ENCODE measurements at regions not wholly inside any gene's neighbourhood (a gene's known extent, or its start where the extent isn't known, plus 50 kb on each side); places are given as distances from the start of the nearest gene placed in this dataset.
A peak's percentile ranks its signal among the peaks of the same experiment; 100 is the strongest.

DNA sequence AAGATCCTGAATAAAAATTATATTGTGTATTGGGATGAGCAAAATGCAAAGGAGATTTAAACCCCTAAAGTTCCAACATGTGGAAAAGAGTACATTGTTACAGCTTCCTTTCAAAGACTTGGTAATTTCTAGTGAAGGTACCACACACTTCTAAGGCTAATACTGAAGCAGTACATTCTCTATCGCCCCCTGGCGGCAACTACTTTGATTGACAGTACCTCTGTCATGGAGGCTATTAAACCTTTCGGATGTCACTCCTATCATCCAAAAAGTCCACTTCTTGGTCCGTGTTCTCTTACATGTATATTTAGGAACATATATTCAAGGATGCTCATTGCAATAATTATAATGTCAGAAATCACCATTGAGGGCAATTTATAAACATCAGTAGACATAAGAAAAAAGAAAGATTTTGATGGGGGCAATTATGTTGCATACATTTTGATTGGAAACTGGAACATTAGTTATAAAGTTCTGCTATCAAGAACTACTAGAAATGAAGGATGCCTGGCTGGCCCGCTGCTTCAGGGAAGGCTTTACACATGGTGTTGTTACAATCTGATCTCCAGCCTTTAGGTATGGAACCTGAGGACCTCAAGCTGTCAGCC is 601.6 kb downstream of the CPS1 start:
- ChIA-PET CTCF (interaction anchor here (0.6 to 1.1 kb wide), 11 partner anchors 10 to 1311 kb away, joined by 3 to 7 read pairs (median 3); no protein-coding TSS in a partner anchor), POLR2A (no interaction called here)
- peak; percentile 42 for DNase-seq (ENCODE audit: extremely low spot score)
- no peak for TF ChIP-seq CTBP1 (IDR thresholded peaks at IDR 0.05; ENCODE audit: borderline replicate concordance)
- TF ChIP-seq, protein P1, sequence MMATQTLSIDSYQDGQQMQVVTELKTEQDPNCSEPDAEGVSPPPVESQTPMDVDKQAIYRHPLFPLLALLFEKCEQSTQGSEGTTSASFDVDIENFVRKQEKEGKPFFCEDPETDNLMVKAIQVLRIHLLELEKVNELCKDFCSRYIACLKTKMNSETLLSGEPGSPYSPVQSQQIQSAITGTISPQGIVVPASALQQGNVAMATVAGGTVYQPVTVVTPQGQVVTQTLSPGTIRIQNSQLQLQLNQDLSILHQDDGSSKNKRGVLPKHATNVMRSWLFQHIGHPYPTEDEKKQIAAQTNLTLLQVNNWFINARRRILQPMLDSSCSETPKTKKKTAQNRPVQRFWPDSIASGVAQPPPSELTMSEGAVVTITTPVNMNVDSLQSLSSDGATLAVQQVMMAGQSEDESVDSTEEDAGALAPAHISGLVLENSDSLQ (IDR thresholded peaks at IDR 0.05), result peak; percentile 95

DNA sequence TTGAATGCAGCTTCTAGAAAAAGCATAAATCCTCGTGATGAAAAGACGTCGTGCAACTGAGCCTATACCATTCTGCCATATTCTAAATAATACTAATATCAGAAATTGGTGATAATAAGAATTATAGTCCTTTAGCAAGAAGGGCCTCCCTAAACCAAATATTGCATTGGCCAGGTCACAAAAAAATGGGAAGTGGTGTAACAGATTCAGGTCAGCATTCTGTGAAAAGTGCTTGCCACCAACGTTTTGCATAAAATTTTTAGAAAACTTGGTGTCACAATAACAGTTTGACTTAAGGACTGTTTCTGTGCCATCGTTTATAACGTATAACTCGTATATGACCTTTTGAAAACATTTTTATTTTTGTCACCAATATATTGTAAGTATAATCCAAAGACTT is 603.6 kb downstream of the CPS1 start:
- TF ChIP-seq SUZ12 (IDR thresholded peaks at IDR 0.05), result no peak
- TF ChIP-seq SP1 (IDR thresholded peaks at IDR 0.05), result no peak
- TF ChIP-seq FOXK2 (IDR thresholded peaks at IDR 0.05), result no peak
- TF ChIP-seq L3MBTL2 (conservative IDR thresholded peaks at IDR 0.05), result no peak
- TF ChIP-seq ARNT (IDR thresholded peaks at IDR 0.05), result no peak
- TF ChIP-seq NFRKB (IDR thresholded peaks at IDR 0.05), result no peak
- no peak for TF ChIP-seq BHLHE40 (IDR thresholded peaks at IDR 0.05; ENCODE audit: borderline replicate concordance)
- TF ChIP-seq ZNF384 (IDR thresholded peaks at IDR 0.05), result no peak
- no peak for TF ChIP-seq LEF1 (IDR thresholded peaks at IDR 0.05; ENCODE audit: borderline replicate concordance)
- no peak for TF ChIP-seq FOXA1 (IDR thresholded peaks at IDR 0.05)
- TF ChIP-seq TARDBP (IDR thresholded peaks at IDR 0.05), result no peak
- TF ChIP-seq HDGF (IDR thresholded peaks at IDR 0.05; ENCODE audit: borderline replicate concordance), result no peak
- no peak for TF ChIP-seq FOXM1 (IDR thresholded peaks at IDR 0.05; ENCODE audit: borderline replicate concordance)
- DNase-seq (ENCODE audit: extremely low spot score), result no peak
- ChIA-PET CTCF (no interaction called here), POLR2A (no interaction called here)

DNA sequence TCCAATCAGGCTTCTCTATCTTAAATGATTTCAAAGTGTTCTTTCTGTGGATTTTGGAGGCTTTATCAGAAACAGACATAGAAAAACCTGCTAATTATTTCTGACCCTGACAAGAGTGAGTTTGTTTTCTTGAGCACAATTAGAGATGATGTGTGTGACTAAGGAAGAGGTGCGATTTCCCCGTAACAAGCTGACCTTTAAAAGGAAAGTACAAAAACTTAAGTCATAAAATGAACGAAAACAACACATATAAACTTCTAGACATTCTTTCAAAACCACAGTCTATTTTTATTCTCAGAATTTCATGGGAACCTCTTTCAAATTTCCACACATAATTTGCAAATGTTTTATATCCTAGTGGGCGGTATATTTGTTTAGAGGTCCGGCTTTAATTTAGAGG is 604.8 kb downstream of the CPS1 start:
- CTCF ChIA-PET, result no interaction called here
- no peak for DNase-seq (ENCODE audit: extremely low spot score)
- POLR2A ChIA-PET, result no interaction called here
- TF ChIP-seq ZNF384 (IDR thresholded peaks at IDR 0.05) (no peak), FOXM1 (IDR thresholded peaks at IDR 0.05; ENCODE audit: borderline replicate concordance) (no peak), SP1 (IDR thresholded peaks at IDR 0.05) (no peak), SUZ12 (IDR thresholded peaks at IDR 0.05) (no peak), FOXK2 (IDR thresholded peaks at IDR 0.05) (no peak), CTBP1 (IDR thresholded peaks at IDR 0.05; ENCODE audit: borderline replicate concordance) (no peak), FOXA1 (IDR thresholded peaks at IDR 0.05) (no peak), ARNT (IDR thresholded peaks at IDR 0.05) (no peak), LEF1 (IDR thresholded peaks at IDR 0.05; ENCODE audit: borderline replicate concordance) (no peak), TARDBP (IDR thresholded peaks at IDR 0.05) (no peak), L3MBTL2 (conservative IDR thresholded peaks at IDR 0.05) (no peak), NFRKB (IDR thresholded peaks at IDR 0.05) (no peak), BHLHE40 (IDR thresholded peaks at IDR 0.05; ENCODE audit: borderline replicate concordance) (no peak), ELF4 (IDR thresholded peaks at IDR 0.05) (no peak)
- TF ChIP-seq, protein P1 (IDR thresholded peaks at IDR 0.05), result no peak

DNA sequence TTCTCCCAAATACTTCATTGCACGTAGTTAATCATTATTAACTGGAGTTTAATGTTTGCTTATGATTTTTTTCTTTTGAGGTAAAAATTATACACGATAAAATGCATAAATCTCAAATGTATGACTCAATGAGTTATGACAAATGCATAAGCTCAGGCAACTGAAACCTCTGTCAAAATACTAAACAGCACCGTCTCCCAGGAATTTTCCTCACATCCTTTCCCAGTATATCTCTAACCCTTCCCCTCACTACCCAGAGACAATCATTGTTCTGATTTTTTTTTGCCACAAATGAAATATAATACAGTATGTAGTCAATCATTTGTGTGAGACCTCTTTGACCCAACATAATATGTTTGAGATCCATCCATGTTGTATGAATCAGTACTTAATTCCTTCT is 606.5 kb downstream of the CPS1 start:
- ChIA-PET POLR2A (no interaction called here), CTCF (no interaction called here)
- no peak for DNase-seq (ENCODE audit: extremely low spot score)
- no peak for TF ChIP-seq ZNF384 (IDR thresholded peaks at IDR 0.05)
- no peak for TF ChIP-seq SP1 (IDR thresholded peaks at IDR 0.05)
- TF ChIP-seq TARDBP (IDR thresholded peaks at IDR 0.05), result no peak
- TF ChIP-seq BHLHE40 (IDR thresholded peaks at IDR 0.05; ENCODE audit: borderline replicate concordance), result no peak

DNA sequence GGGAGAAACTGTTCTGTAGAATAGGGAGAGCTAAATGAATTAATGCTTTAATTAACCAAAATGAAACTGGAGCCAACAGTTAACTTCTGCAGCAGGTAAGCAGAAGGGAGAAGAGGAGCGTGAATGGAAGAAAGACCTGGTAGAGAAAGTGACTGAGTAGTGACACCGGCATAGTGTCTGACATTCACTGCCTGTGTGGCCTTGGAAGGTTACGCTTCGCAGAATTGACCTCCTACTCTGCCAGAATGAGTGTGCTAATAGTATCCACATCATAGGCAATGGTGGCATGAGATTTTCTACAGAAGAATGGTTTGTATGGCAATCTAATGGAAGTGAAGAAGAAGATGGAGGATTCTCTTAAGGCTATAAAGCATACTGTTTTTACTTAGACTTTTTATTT is 614.4 kb downstream of the CPS1 start:
- TF ChIP-seq SUZ12 (IDR thresholded peaks at IDR 0.05), result no peak
- no peak for TF ChIP-seq CTBP1 (IDR thresholded peaks at IDR 0.05; ENCODE audit: borderline replicate concordance)
- no peak for TF ChIP-seq LEF1 (IDR thresholded peaks at IDR 0.05; ENCODE audit: borderline replicate concordance)
- TF ChIP-seq HDGF (IDR thresholded peaks at IDR 0.05; ENCODE audit: borderline replicate concordance), result no peak
- no peak for TF ChIP-seq L3MBTL2 (conservative IDR thresholded peaks at IDR 0.05)
- TF ChIP-seq FOXM1 (IDR thresholded peaks at IDR 0.05; ENCODE audit: borderline replicate concordance), result no peak
- TF ChIP-seq, protein P1 (IDR thresholded peaks at IDR 0.05), result no peak
- no peak for TF ChIP-seq ARNT (IDR thresholded peaks at IDR 0.05)
- POLR2A ChIA-PET, result no interaction called here
- CTCF ChIA-PET, result no interaction called here
- DNase-seq (ENCODE audit: extremely low spot score), result no peak

DNA sequence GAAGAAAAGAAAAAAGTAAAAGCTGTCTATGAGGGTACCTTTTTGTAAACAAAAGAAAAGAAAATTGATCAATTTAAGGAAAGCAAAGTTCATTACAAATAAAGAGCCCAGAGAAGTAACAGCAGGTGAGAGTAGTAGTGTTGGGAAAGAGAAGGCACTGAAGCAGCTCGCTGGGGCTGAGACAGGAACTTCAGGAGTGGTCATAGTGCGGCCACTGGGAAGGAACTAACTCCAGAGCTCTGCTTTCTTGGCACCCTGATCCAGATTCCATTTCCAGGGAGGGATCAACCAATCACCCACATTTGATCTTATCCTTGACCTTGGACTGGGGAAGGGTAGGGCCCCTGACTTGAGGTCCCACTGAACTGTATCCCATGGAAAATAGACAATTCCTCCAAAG is 617.6 kb downstream of the CPS1 start:
- ChIA-PET POLR2A (no interaction called here), CTCF (no interaction called here)
- DNase-seq (ENCODE audit: extremely low spot score), result no peak
- TF ChIP-seq HDGF (IDR thresholded peaks at IDR 0.05; ENCODE audit: borderline replicate concordance) (no peak), ZNF384 (IDR thresholded peaks at IDR 0.05) (no peak)
- TF ChIP-seq, protein P1 (IDR thresholded peaks at IDR 0.05), result no peak

DNA sequence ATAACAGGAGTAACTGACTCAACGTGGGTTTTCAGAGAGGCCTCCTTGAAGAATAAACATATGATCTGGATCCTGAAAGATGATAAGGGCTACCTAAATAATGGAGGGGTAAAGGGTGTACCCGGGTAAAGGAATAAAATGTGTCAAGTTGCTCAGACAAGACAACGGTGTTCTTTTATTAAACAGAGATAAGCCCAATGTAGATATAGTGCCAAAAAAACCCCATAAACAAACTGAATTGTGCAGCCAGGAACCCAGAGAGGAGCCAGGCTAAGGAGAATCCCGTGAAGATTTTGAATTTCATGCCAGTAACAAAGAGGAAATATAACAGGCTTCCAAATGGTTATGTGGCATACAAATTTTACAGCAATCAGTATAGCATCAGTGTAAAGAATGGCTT is 618.2 kb downstream of the CPS1 start:
- ChIA-PET CTCF (no interaction called here), POLR2A (no interaction called here)
- DNase-seq (ENCODE audit: extremely low spot score), result no peak
- TF ChIP-seq SP1 (IDR thresholded peaks at IDR 0.05) (no peak), NFRKB (IDR thresholded peaks at IDR 0.05) (no peak), TARDBP (IDR thresholded peaks at IDR 0.05) (no peak), L3MBTL2 (conservative IDR thresholded peaks at IDR 0.05) (no peak), FOXM1 (IDR thresholded peaks at IDR 0.05; ENCODE audit: borderline replicate concordance) (no peak), SUZ12 (IDR thresholded peaks at IDR 0.05) (no peak), ZNF384 (IDR thresholded peaks at IDR 0.05) (no peak), LEF1 (IDR thresholded peaks at IDR 0.05; ENCODE audit: borderline replicate concordance) (no peak), ARNT (IDR thresholded peaks at IDR 0.05) (no peak), HDGF (IDR thresholded peaks at IDR 0.05; ENCODE audit: borderline replicate concordance) (no peak), FOXA1 (IDR thresholded peaks at IDR 0.05) (no peak), ELF4 (IDR thresholded peaks at IDR 0.05) (no peak)
- TF ChIP-seq, protein P1 (IDR thresholded peaks at IDR 0.05), result no peak
